CD14-positive monocyte (primary cell): ENCODE measurements at regions not wholly inside any gene's neighbourhood (a gene's known extent, or its start where the extent isn't known, plus 50 kb on each side); places are given as distances from the start of the nearest gene placed in this dataset.
A peak's percentile ranks its signal among the peaks of the same experiment; 100 is the strongest.

Source experiments
- DNase-seq, 3 donors: peaks; one replicate each; pipeline ENCODE4 v3.0.0-alpha.2; 2011 to 2022
- H2AFZ ChIP-seq: 2 replicates; pipeline ENCODE4 v1.6.0; 2012; ENCODE audit warnings: mild to moderate bottlenecking, low read depth, low read length, inconsistent platforms; ENCODE audit not compliant: insufficient read depth, poor library complexity, severe bottlenecking
- H3K27ac ChIP-seq, 2 donors: 1 replicate in 1 of 2; 2 replicates in 1 of 2; pipeline ENCODE4 v1.5.1; 2012 to 2013; ENCODE audit warnings: low read length in 2 of 2, control low read depth in 1 of 2, inconsistent platforms in 1 of 2, low read depth in 1 of 2, mild to moderate bottlenecking in 1 of 2
- H3K27me3 ChIP-seq, 2 donors: one replicate each; pipeline versions ENCODE4 v1.6.0 to v1.6.1; 2011 to 2013; ENCODE audit warnings: low read length in 2 of 2; ENCODE audit not compliant: control insufficient read depth in 2 of 2, insufficient read depth in 2 of 2
- H3K36me3 ChIP-seq, 2 donors: replicated peaks in 1 of 2; 1 replicate in 1 of 2; 2 replicates in 1 of 2; pipeline versions ENCODE4 v1.5.1 to v1.6.1; 2012 to 2013; ENCODE audit warnings: low read length in 2 of 2, control low read depth in 1 of 2, inconsistent platforms in 1 of 2, mild to moderate bottlenecking in 1 of 2; ENCODE audit not compliant: insufficient read depth in 2 of 2, control insufficient read depth in 1 of 2
- H3K4me1 ChIP-seq, 2 donors: 1 replicate in 1 of 2; 2 replicates in 1 of 2; pipeline versions ENCODE4 v1.5.1 to v1.6.1; 2012 to 2013; ENCODE audit warnings: low read length in 2 of 2, control low read depth in 1 of 2, inconsistent platforms in 1 of 2, mild to moderate bottlenecking in 1 of 2, moderate library complexity in 1 of 2; ENCODE audit not compliant: insufficient read depth in 2 of 2, control insufficient read depth in 1 of 2
- H3K4me2 ChIP-seq: replicated peaks from 2 replicates; pipeline ENCODE3; 2012; ENCODE audit warnings: low read length, moderate library complexity, mild to moderate bottlenecking; ENCODE audit not compliant: poor library complexity, severe bottlenecking; ENCODE audit errors: extremely low read depth
- H3K4me3 ChIP-seq, 3 experiments: fragments of 200-600 bp in 1 of 3; sonication (generic) in 1 of 3; replicated peaks in 1 of 3; 1 replicate in 2 of 3; 2 replicates in 1 of 3; pipeline ENCODE4 v1.5.1; 2011 to 2013; ENCODE audit warnings: low read length in 3 of 3, mild to moderate bottlenecking in 3 of 3, control low read depth in 2 of 3, low read depth in 2 of 3, inconsistent platforms in 1 of 3, moderate library complexity in 1 of 3
- H3K79me2 ChIP-seq: 2 replicates; pipeline ENCODE4 v1.6.0; 2012; ENCODE audit warnings: mild to moderate bottlenecking, control low read depth, inconsistent platforms, low read length, moderate library complexity; ENCODE audit not compliant: insufficient read depth
- H3K9ac ChIP-seq: 2 replicates; pipeline ENCODE4 v1.6.0; 2017; ENCODE audit warnings: low read length, mild to moderate bottlenecking; ENCODE audit not compliant: insufficient read depth, poor library complexity, severe bottlenecking
- H3K9me3 ChIP-seq, 2 donors: replicated peaks in 1 of 2; 1 replicate in 1 of 2; 2 replicates in 1 of 2; pipeline versions ENCODE4 v1.5.1 to v1.6.1; 2012 to 2013; ENCODE audit warnings: low read length in 2 of 2, control low read depth in 1 of 2; ENCODE audit not compliant: control insufficient read depth in 1 of 2, insufficient read depth in 1 of 2
- H4K20me1 ChIP-seq: 2 replicates; pipeline ENCODE4 v1.6.0; 2012; ENCODE audit warnings: mild to moderate bottlenecking, low read length, control low read depth, moderate library complexity; ENCODE audit not compliant: insufficient read depth
- H3K27ac Mint-ChIP-seq, 7 donors: one replicate each; pipeline ENCODE4 v1.8.0; 2020; ENCODE audit warnings: mild to moderate bottlenecking in 7 of 7, mixed read lengths in 7 of 7, moderate library complexity in 6 of 7, inconsistent platforms in 2 of 7
- H3K27me3 Mint-ChIP-seq, 3 donors: one replicate each; pipeline ENCODE4 v1.8.0; 2021 to 2022; ENCODE audit warnings: low read depth in 3 of 3, mild to moderate bottlenecking in 3 of 3, mixed read lengths in 3 of 3, moderate library complexity in 3 of 3, inconsistent platforms in 1 of 3
- H3K36me3 Mint-ChIP-seq, 2 donors: one replicate each; pipeline ENCODE4 v1.8.0; 2020; ENCODE audit warnings: mixed read lengths in 2 of 2, inconsistent platforms in 1 of 2, mild to moderate bottlenecking in 1 of 2
- H3K4me1 Mint-ChIP-seq: one replicate; pipeline ENCODE4 v1.8.0; 2020; ENCODE audit warnings: mild to moderate bottlenecking, mixed read lengths
- H3K4me3 Mint-ChIP-seq, 2 donors: one replicate each; pipeline ENCODE4 v1.8.0; 2020; ENCODE audit warnings: mild to moderate bottlenecking in 2 of 2, mixed read lengths in 2 of 2, moderate library complexity in 1 of 2
- H3K9me3 Mint-ChIP-seq, 7 donors: one replicate each; pipeline ENCODE4 v1.8.0; 2020 to 2022; ENCODE audit warnings: mixed read lengths in 7 of 7, mild to moderate bottlenecking in 6 of 7, moderate library complexity in 6 of 7, inconsistent platforms in 2 of 7
- WGBS: methylation state at CpG from one replicate; pipeline ENCODE4 v1.1.5; 2013; ENCODE audit warnings: missing lambda C conversion rate; ENCODE audit not compliant: insufficient coverage; 5-methylcytosine and 5-hydroxymethylcytosine counted together
- intact Hi-C, 2 donors: fragments of 100-400 bp; cut with micrococcal nuclease; formaldehyde crosslinking; loops; one replicate each; pipeline versions ENCODE4 v1.15.0 to v1.15.1; 2023
- TF ChIP-seq, protein P1 (sequence below): fragments of 200-600 bp; IDR thresholded peaks from one replicate; pipeline ENCODE4 v1.8.0; 2022; ENCODE audit warnings: antibody characterized with exemption, mild to moderate bottlenecking

DNA sequence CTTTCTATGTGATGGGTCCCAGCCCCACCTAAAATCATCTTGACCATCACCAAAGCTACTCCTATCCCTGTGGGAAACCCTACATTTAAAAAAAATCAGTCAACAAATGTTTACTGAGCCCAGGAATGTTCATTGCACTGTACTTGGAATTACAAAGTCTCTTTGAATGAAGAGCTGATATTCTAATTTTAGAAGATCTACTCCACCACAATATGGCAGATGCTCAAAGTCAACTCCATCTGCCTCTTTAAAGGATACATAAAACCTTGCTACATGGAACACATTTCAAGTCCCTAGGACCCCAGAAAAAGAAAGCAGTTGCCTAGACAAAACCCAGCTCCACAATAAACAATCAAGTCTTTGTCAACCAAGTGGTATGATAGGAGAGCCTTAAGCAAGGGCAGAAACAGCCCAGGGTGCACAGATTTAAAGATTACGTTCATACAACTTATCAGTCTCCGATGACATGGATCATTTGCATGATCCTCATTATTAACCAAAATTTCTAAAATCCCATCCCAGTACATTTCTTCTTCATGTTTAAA, 234.3 kb upstream of the ACVR2A start:
- Mint-ChIP-seq H3K27me3 (peaks cover 0 to 1% (median 1%) of the 10 kb centered on the region in 3 donors), H3K36me3 (peaks cover 0 to 4% of the 10 kb centered on the region in 2 donors), H3K4me3 (no peak overlapping the region), H3K27ac (no peak overlapping the region), H3K9me3 (peaks cover 0 to 4% (median 0%) of the 10 kb centered on the region in 7 donors), H3K4me1 (peaks cover 7% of the 10 kb centered on the region)
- Histone ChIP-seq H2AFZ (no peak overlapping the region), H3K79me2 (no peaks in the 10 kb centered on the region), H3K27ac (no peak overlapping the region), H3K9me3 (no peaks in the 10 kb centered on the region), H3K36me3 (no peaks in the 10 kb centered on the region), H3K4me1 (no peaks in the 10 kb centered on the region), H3K4me2 (no peak overlapping the region), H3K4me3 (no peak overlapping the region), H3K9ac (no peak overlapping the region), H4K20me1 (no peaks in the 10 kb centered on the region), H3K27me3 (no peaks in the 10 kb centered on the region)
- 100% methylated on average over 2 of the region's 2 CpGs for WGBS
- intact Hi-C loops: loop anchor here in 1 of 2 donors (10.0 kb wide), 1 partner anchor 46 kb away; no protein-coding TSS in a partner anchor
- TF ChIP-seq, protein P1, sequence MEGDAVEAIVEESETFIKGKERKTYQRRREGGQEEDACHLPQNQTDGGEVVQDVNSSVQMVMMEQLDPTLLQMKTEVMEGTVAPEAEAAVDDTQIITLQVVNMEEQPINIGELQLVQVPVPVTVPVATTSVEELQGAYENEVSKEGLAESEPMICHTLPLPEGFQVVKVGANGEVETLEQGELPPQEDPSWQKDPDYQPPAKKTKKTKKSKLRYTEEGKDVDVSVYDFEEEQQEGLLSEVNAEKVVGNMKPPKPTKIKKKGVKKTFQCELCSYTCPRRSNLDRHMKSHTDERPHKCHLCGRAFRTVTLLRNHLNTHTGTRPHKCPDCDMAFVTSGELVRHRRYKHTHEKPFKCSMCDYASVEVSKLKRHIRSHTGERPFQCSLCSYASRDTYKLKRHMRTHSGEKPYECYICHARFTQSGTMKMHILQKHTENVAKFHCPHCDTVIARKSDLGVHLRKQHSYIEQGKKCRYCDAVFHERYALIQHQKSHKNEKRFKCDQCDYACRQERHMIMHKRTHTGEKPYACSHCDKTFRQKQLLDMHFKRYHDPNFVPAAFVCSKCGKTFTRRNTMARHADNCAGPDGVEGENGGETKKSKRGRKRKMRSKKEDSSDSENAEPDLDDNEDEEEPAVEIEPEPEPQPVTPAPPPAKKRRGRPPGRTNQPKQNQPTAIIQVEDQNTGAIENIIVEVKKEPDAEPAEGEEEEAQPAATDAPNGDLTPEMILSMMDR: no peak
- DNase-seq: no peak

DNA sequence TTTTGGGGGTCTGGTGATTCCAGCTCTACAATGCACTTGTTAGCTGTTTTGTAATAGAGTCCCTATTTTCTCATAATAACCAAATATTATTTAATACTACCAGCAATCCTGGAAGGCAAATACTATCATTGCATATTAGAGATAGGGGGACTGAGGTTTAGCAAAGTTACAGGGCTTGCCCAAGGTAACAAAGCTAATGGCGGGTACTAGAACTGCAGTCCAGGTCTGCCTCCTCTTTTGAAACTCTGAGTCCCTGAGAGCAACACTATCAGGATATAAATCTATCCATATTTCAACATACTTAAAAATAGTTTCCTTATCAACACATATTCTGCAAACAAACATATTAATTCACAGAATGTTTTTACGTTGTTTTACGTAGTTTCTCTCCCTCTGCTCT, 235.5 kb upstream of the ACVR2A start:
- no peak overlapping the region for H3K4me3 Mint-ChIP-seq
- H3K27me3 ChIP-seq: no peaks in the 10 kb centered on the region
- no peak for DNase-seq
- H3K4me1 ChIP-seq: no peaks in the 10 kb centered on the region
- peaks cover 0 to 4% of the 10 kb centered on the region in 2 donors for H3K36me3 Mint-ChIP-seq
- no peak overlapping the region for H3K4me2 ChIP-seq
- peaks cover 0 to 3% (median 1%) of the 10 kb centered on the region in 3 donors for H3K27me3 Mint-ChIP-seq
- peak overlapping the region; percentile 21 for H2AFZ ChIP-seq
- no peaks in the 10 kb centered on the region for H3K9me3 ChIP-seq
- intact Hi-C loops: no loop called here
- TF ChIP-seq, protein P1: no peak
- no peaks in the 10 kb centered on the region for H3K79me2 ChIP-seq
- no peak overlapping the region for H3K27ac ChIP-seq
- WGBS: 100% methylated on average over 3 of the region's 3 CpGs
- H4K20me1 ChIP-seq: no peaks in the 10 kb centered on the region
- H3K27ac Mint-ChIP-seq: no peak overlapping the region
- H3K4me1 Mint-ChIP-seq: peaks cover 7% of the 10 kb centered on the region
- no peak overlapping the region for H3K4me3 ChIP-seq
- peaks cover 0 to 4% (median 0%) of the 10 kb centered on the region in 7 donors for H3K9me3 Mint-ChIP-seq
- no peak overlapping the region for H3K9ac ChIP-seq
- no peaks in the 10 kb centered on the region for H3K36me3 ChIP-seq
